Thyroid gland (tissue), 4 donors: ENCODE measurements at regions not wholly inside any gene's neighbourhood (a gene's known extent, or its start where the extent isn't known, plus 50 kb on each side); places are given as distances from the start of the nearest gene placed in this dataset.

ENCODE experiments used
- DNase-seq, 2 donors: peaks; one replicate each; pipeline ENCODE4 v3.0.0-alpha.2; 2019
- H3K27ac ChIP-seq, 3 donors: fragments of 200-600 bp; sonication (generic); 1 replicate in 2 of 3; 2 replicates in 1 of 3; pipeline ENCODE4 v1.5.1; 2016 to 2019; ENCODE audit warnings: mild to moderate bottlenecking in 1 of 3, moderate library complexity in 1 of 3
- H3K27me3 ChIP-seq: fragments of 200-600 bp; sonication (generic); one replicate; pipeline ENCODE4 v1.5.1; 2019
- H3K36me3 ChIP-seq, 2 donors: fragments of 200-600 bp; sonication (generic); one replicate each; pipeline ENCODE4 v1.5.1; 2016 to 2019
- H3K4me1 ChIP-seq, 2 donors: fragments of 200-600 bp; sonication (generic); one replicate each; pipeline ENCODE4 v1.5.1; 2017 to 2019
- H3K4me3 ChIP-seq, 3 donors: fragments of 200-600 bp; sonication (generic); replicated peaks in 1 of 3; 1 replicate in 2 of 3; 2 replicates in 1 of 3; pipeline ENCODE4 v1.5.1; 2016; ENCODE audit warnings: mild to moderate bottlenecking in 1 of 3
- H3K9me3 ChIP-seq: fragments of 200-600 bp; sonication (generic); one replicate; pipeline ENCODE4 v1.5.1; 2017
- CTCF ChIP-seq, 6 experiments: fragments of 200-600 bp in 3 of 6; fragments of 450-650 bp in 3 of 6; sonication (generic) in 3 of 6; IDR thresholded peaks; one replicate each; pipeline ENCODE4 v1.5.1; 2016 to 2019; ENCODE audit warnings: antibody characterized with exemption in 6 of 6, mild to moderate bottlenecking in 2 of 6, inconsistent platforms in 1 of 6, moderate library complexity in 1 of 6
- POLR2A ChIP-seq, 2 donors: fragments of 450-650 bp; IDR thresholded peaks; one replicate each; pipeline ENCODE4 v1.6.1; 2017; ENCODE audit warnings: antibody characterized with exemption in 2 of 2, mild to moderate bottlenecking in 2 of 2, moderate library complexity in 1 of 2
- WGBS, 2 donors: methylation state at CpG; one replicate each; pipeline ENCODE4 v1.1.5; 2017; 5-methylcytosine and 5-hydroxymethylcytosine counted together
- intact Hi-C: fragments of 100-400 bp; cut with DNase I; formaldehyde crosslinking; loops from one replicate; pipeline ENCODE4 v1.15.1; 2023

- intact Hi-C loops = no loop called here
Observed at GRCh38 chr3:181174676-181175233, 185.2 kb upstream of the DNAJC19 start.

GRCh38 chr3:181174022-181174421 is 184.5 kb upstream of the DNAJC19 start:
- H3K36me3 ChIP-seq = no peaks in the 10 kb centered on the region
- no peak overlapping the region for H3K27ac ChIP-seq
- intact Hi-C loops = no loop called here
- no peaks in the 10 kb centered on the region for H3K27me3 ChIP-seq
- H3K4me1 ChIP-seq = no peaks in the 10 kb centered on the region
- DNase-seq = no peak
- no peak for TF ChIP-seq POLR2A (IDR thresholded peaks at IDR 0.05)
- TF ChIP-seq CTCF (IDR thresholded peaks at IDR 0.05) = no peak
- no peaks in the 10 kb centered on the region for H3K9me3 ChIP-seq
- no peak overlapping the region for H3K4me3 ChIP-seq
- 78 to 87% methylated on average over 2 of the region's 2 CpGs for WGBS, 2 donors

More at GRCh38 chr3:181174676-181175233, 185.2 kb upstream of the DNAJC19 start:
- no peak for DNase-seq
- Histone ChIP-seq H3K9me3 (no peaks in the 10 kb centered on the region), H3K27me3 (no peaks in the 10 kb centered on the region), H3K4me1 (no peaks in the 10 kb centered on the region), H3K27ac (no peak overlapping the region), H3K36me3 (no peaks in the 10 kb centered on the region), H3K4me3 (no peak overlapping the region)
- TF ChIP-seq CTCF (IDR thresholded peaks at IDR 0.05) (no peak), POLR2A (IDR thresholded peaks at IDR 0.05) (no peak)
- 52 to 56% methylated on average over 4 of the region's 4 CpGs for WGBS, 2 donors

GRCh38 chr3:181173227-181173626 is 183.7 kb upstream of the DNAJC19 start:
- H3K9me3 ChIP-seq = no peaks in the 10 kb centered on the region
- no peak for DNase-seq
- H3K27ac ChIP-seq = no peak overlapping the region
- 74 to 80% methylated on average over 5 of the region's 5 CpGs for WGBS, 2 donors
- H3K36me3 ChIP-seq = no peaks in the 10 kb centered on the region
- intact Hi-C loops = no loop called here
- no peaks in the 10 kb centered on the region for H3K27me3 ChIP-seq
- TF ChIP-seq POLR2A (IDR thresholded peaks at IDR 0.05) (no peak), CTCF (IDR thresholded peaks at IDR 0.05) (no peak)
- H3K4me1 ChIP-seq = no peaks in the 10 kb centered on the region
- no peak overlapping the region for H3K4me3 ChIP-seq

- TF ChIP-seq CTCF (IDR thresholded peaks at IDR 0.05) = no peak
- TF ChIP-seq POLR2A (IDR thresholded peaks at IDR 0.05) = no peak
- Histone ChIP-seq H3K4me1 (no peaks in the 10 kb centered on the region), H3K36me3 (no peaks in the 10 kb centered on the region), H3K27me3 (no peaks in the 10 kb centered on the region), H3K27ac (no peak overlapping the region), H3K4me3 (no peak overlapping the region), H3K9me3 (no peaks in the 10 kb centered on the region)
- no peak for DNase-seq
- intact Hi-C loops = no loop called here
Observed at GRCh38 chr3:181134873-181135272, 145.3 kb upstream of the DNAJC19 start.

GRCh38 chr3:181133832-181134231 is 144.3 kb upstream of the DNAJC19 start:
- no peaks in the 10 kb centered on the region for H3K9me3 ChIP-seq
- TF ChIP-seq POLR2A (IDR thresholded peaks at IDR 0.05) (no peak), CTCF (IDR thresholded peaks at IDR 0.05) (no peak)
- H3K27ac ChIP-seq = no peak overlapping the region
- intact Hi-C loops = no loop called here
- no peaks in the 10 kb centered on the region for H3K36me3 ChIP-seq
- H3K4me3 ChIP-seq = no peak overlapping the region
- DNase-seq = no peak
- H3K27me3 ChIP-seq = no peaks in the 10 kb centered on the region
- no peaks in the 10 kb centered on the region for H3K4me1 ChIP-seq
